Adrenal gland (tissue), 9 donors: ENCODE measurements at regions not wholly inside any gene's neighbourhood (a gene's known extent, or its start where the extent isn't known, plus 50 kb on each side); places are given as distances from the start of the nearest gene placed in this dataset.

ENCODE experiments used
- DNase-seq, 7 donors: peaks; one replicate each; pipeline ENCODE4 v3.0.0-alpha.2; 2019 to 2020
- H3K27ac ChIP-seq, 5 donors: fragments of 200-600 bp; sonication (generic) in 4 of 5; 1 replicate in 3 of 5; 2 replicates in 2 of 5; pipeline versions ENCODE4 v1.5.1 to v1.8.0; 2016 to 2020; ENCODE audit warnings: mild to moderate bottlenecking in 1 of 5
- H3K27me3 ChIP-seq: fragments of 200-600 bp; 2 replicates; pipeline ENCODE4 v1.8.0; 2021
- H3K36me3 ChIP-seq, 2 donors: fragments of 200-600 bp; replicated peaks in 1 of 2; 1 replicate in 1 of 2; 2 replicates in 1 of 2; pipeline versions ENCODE4 v1.5.1 to v1.8.0; 2018 to 2022
- H3K4me1 ChIP-seq, 2 donors: fragments of 200-600 bp; replicated peaks in 1 of 2; 1 replicate in 1 of 2; 2 replicates in 1 of 2; pipeline versions ENCODE4 v1.5.1 to v1.8.0; 2018 to 2021
- H3K4me3 ChIP-seq, 4 donors: fragments of 200-600 bp; sonication (generic) in 3 of 4; one replicate each; pipeline ENCODE4 v1.5.1; 2016 to 2018
- H3K9me3 ChIP-seq, 3 donors: fragments of 200-600 bp; sonication (generic) in 1 of 3; replicated peaks in 1 of 3; 1 replicate in 2 of 3; 2 replicates in 1 of 3; pipeline versions ENCODE4 v1.5.1 to v1.8.0; 2016 to 2021
- CTCF ChIP-seq, 6 experiments: fragments of 450-650 bp in 4 of 6; fragments of 200-600 bp in 2 of 6; sonication (generic) in 1 of 6; IDR thresholded peaks; 1 replicate in 5 of 6; 2 replicates in 1 of 6; pipeline versions ENCODE4 v1.5.1 to v1.8.0; 2016 to 2021; ENCODE audit warnings: antibody characterized with exemption in 6 of 6, mild to moderate bottlenecking in 2 of 6, moderate library complexity in 1 of 6
- POLR2A ChIP-seq, 2 donors: fragments of 450-650 bp; IDR thresholded peaks; one replicate each; pipeline ENCODE4 v1.6.1; 2017; ENCODE audit warnings: antibody characterized with exemption in 2 of 2, mild to moderate bottlenecking in 2 of 2, moderate library complexity in 1 of 2
- WGBS, 4 donors: extraction: QIAGEN DNeasy Blood & Tissue Kit in 2 of 4; methylation state at CpG; one replicate each; pipeline versions ENCODE4 v1.1.5 to v1.1.7; 2013 to 2017; 5-methylcytosine and 5-hydroxymethylcytosine counted together
- intact Hi-C, 2 donors: fragments of 100-400 bp; cut with DNase I; formaldehyde crosslinking; loops; one replicate each; pipeline versions ENCODE4 v1.14.1 to v1.15.0; 2022 to 2023
- donor health status: healthy with polysubstance abuse.
- donor health status: Bipolar disorder and iron deficiency.
- donor health status: DM: yes; HTN: yes; CAD: no.
- donor health status: DM: no; HTN: no; CAD: no.
- donor health status: DM: no; HTN: no; CAD: no.

- Histone ChIP-seq H3K27ac (no peak overlapping the region), H3K27me3 (no peaks in the 10 kb centered on the region), H3K9me3 (no peaks in the 10 kb centered on the region), H3K36me3 (no peaks in the 10 kb centered on the region), H3K4me3 (no peak overlapping the region), H3K4me1 (no peaks in the 10 kb centered on the region)
- DNase-seq = no peak
- intact Hi-C loops = no loop called here
- no peak for TF ChIP-seq POLR2A (IDR thresholded peaks at IDR 0.05)
- no peak for TF ChIP-seq CTCF (IDR thresholded peaks at IDR 0.05)
- 58 to 74% (median 71%) methylated on average over 5 of the region's 5 CpGs for WGBS, 4 donors
Observed at GRCh38 chr17:73815474-73815873, 171.2 kb upstream of the SDK2 start.

GRCh38 chr17:73819440-73820395 lies 175.5 kb upstream of the SDK2 start:
- H3K4me1 ChIP-seq = no peaks in the 10 kb centered on the region
- intact Hi-C loops = no loop called here
- TF ChIP-seq POLR2A (IDR thresholded peaks at IDR 0.05) = no peak
- TF ChIP-seq CTCF (IDR thresholded peaks at IDR 0.05) = no peak
- WGBS, 4 donors = 80 to 95% (median 90%) methylated on average over 3 to 19 of the region's 19 CpGs
- DNase-seq = no peak
- no peaks in the 10 kb centered on the region for H3K36me3 ChIP-seq
- H3K27ac ChIP-seq = no peak overlapping the region
- H3K27me3 ChIP-seq = no peaks in the 10 kb centered on the region
- H3K4me3 ChIP-seq = no peak overlapping the region
- no peaks in the 10 kb centered on the region for H3K9me3 ChIP-seq

- Histone ChIP-seq H3K4me3 (no peak overlapping the region), H3K27ac (peak overlapping the region in 1 of 5 donors; percentile 7), H3K4me1 (no peaks in the 10 kb centered on the region), H3K36me3 (no peaks in the 10 kb centered on the region), H3K9me3 (no peaks in the 10 kb centered on the region), H3K27me3 (no peaks in the 10 kb centered on the region)
- intact Hi-C loops = no loop called here
- DNase-seq = peak in 2 of 7 donors; percentile 2 to 71
- WGBS, 4 donors = 54 to 62% (median 58%) methylated on average over 16 to 20 of the region's 20 CpGs
- TF ChIP-seq CTCF (IDR thresholded peaks at IDR 0.05) = peak in 2 of 6 experiments; percentile 17 to 23
- TF ChIP-seq POLR2A (IDR thresholded peaks at IDR 0.05) = no peak
Observed at GRCh38 chr17:73820686-73821448, 176.6 kb upstream of the SDK2 start.

GRCh38 chr17:73821665-73822064 lies 177.4 kb upstream of the SDK2 start:
- TF ChIP-seq CTCF (IDR thresholded peaks at IDR 0.05) (no peak), POLR2A (IDR thresholded peaks at IDR 0.05) (no peak)
- no peak for DNase-seq
- intact Hi-C loops = no loop called here
- H3K27me3 ChIP-seq = no peaks in the 10 kb centered on the region
- 96 to 100% (median 96%) methylated on average over 2 of the region's 2 CpGs for WGBS, 4 donors
- H3K9me3 ChIP-seq = no peaks in the 10 kb centered on the region
- H3K27ac ChIP-seq = peak overlapping the region in 1 of 5 donors; percentile 12
- no peak overlapping the region for H3K4me3 ChIP-seq
- no peaks in the 10 kb centered on the region for H3K4me1 ChIP-seq
- H3K36me3 ChIP-seq = no peaks in the 10 kb centered on the region
